Type B pancreatic cell (in vitro differentiated cells): ENCODE measurements at regions not wholly inside any gene's neighbourhood (a gene's known extent, or its start where the extent isn't known, plus 50 kb on each side); places are given as distances from the start of the nearest gene placed in this dataset.

Experiments used
- DNase-seq: peaks from one replicate; pipeline ENCODE4 v3.0.0; 2021; ENCODE audit warnings: mixed read lengths; ENCODE audit not compliant: unreplicated experiment; ENCODE audit errors: extremely low spot score
- H3K27ac Mint-ChIP-seq: 2 replicates; pipeline ENCODE4 v1.8.0; 2021; ENCODE audit warnings: mild to moderate bottlenecking, mixed read lengths
- H3K27me3 Mint-ChIP-seq: 2 replicates; pipeline ENCODE4 v1.8.0; 2021; ENCODE audit warnings: mixed read lengths
- H3K36me3 Mint-ChIP-seq: 2 replicates; pipeline ENCODE4 v1.8.0; 2021; ENCODE audit warnings: mixed read lengths
- H3K4me1 Mint-ChIP-seq: one replicate; pipeline ENCODE4 v1.8.0; 2021; ENCODE audit warnings: mixed read lengths; ENCODE audit not compliant: unreplicated experiment
- H3K4me3 Mint-ChIP-seq: 2 replicates; pipeline ENCODE4 v1.8.0; 2021; ENCODE audit warnings: mild to moderate bottlenecking, mixed read lengths
- H3K9me3 Mint-ChIP-seq: 2 replicates; pipeline ENCODE4 v1.8.0; 2021; ENCODE audit warnings: mixed read lengths
- CTCF ChIP-seq: fragments of 200-600 bp; sonication (generic); conservative IDR thresholded peaks from 2 replicates; pipeline ENCODE4 v1.5.0; 2021; ENCODE audit warnings: antibody characterized with exemption, mild to moderate bottlenecking

DNA sequence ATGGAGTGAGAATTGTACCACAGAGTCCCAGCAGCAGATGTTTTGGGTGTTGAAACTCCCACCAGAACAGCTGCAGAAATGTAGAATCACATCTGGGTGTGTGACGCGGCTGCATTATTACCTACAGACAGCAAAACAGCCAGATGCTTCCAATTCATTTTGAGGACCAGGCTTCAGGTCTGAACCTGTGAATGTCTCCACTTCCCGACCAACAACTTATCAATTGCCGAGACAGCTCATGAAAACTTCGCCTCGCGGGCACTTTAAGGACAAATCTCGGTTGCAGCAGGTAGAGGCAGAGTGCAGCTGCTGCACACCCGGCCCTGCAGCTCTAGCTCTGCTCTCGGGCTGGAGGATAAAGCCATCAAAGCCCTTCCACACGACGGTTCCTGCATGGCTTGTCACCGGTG lies 202.0 kb downstream of the HRH4 start:
- DNase-seq, result no peak
- H3K36me3 Mint-ChIP-seq, result no peaks in the 10 kb centered on the region
- no peak overlapping the region for H3K4me3 Mint-ChIP-seq
- H3K4me1 Mint-ChIP-seq, result peaks cover 5% of the 10 kb centered on the region
- no peak for TF ChIP-seq CTCF
- no peak overlapping the region for H3K27ac Mint-ChIP-seq
- peaks cover 27% of the 10 kb centered on the region for H3K27me3 Mint-ChIP-seq
- no peaks in the 10 kb centered on the region for H3K9me3 Mint-ChIP-seq

- H3K27me3 Mint-ChIP-seq, result peaks cover 27% of the 10 kb centered on the region
- H3K36me3 Mint-ChIP-seq, result no peaks in the 10 kb centered on the region
- H3K4me1 Mint-ChIP-seq, result peaks cover 5% of the 10 kb centered on the region
- H3K27ac Mint-ChIP-seq, result no peak overlapping the region
- H3K9me3 Mint-ChIP-seq, result no peaks in the 10 kb centered on the region
- no peak for TF ChIP-seq CTCF
- no peak for DNase-seq
- H3K4me3 Mint-ChIP-seq, result no peak overlapping the region
These were observed 202.6 kb downstream of the HRH4 start for GRCh38 chr18:24663026-24663425.

DNA sequence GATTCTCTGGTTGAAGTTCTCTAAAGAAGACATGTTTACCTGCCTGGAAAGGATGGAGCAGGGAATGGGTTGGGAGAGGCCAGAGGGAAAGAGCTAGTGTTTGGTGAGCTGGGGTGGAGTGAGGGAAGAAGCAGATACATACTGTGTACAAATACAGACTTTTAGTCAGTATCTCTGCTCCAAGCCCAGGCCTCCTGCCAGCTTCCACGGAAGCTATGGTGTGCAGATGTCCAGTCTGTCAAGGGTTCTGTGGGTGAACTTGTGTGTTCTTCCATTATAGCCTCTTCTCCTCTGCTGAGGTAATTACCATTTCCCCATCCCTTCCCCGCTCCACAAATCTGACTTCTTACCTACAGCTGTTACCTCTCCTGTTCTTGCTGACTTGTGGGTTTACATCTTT lies 208.6 kb downstream of the HRH4 start:
- DNase-seq, result no peak
- TF ChIP-seq CTCF, result no peak
- H3K4me1 Mint-ChIP-seq, result no peaks in the 10 kb centered on the region
- no peaks in the 10 kb centered on the region for H3K9me3 Mint-ChIP-seq
- H3K27me3 Mint-ChIP-seq, result peaks cover 18% of the 10 kb centered on the region
- H3K4me3 Mint-ChIP-seq, result no peak overlapping the region
- H3K36me3 Mint-ChIP-seq, result no peaks in the 10 kb centered on the region
- H3K27ac Mint-ChIP-seq, result no peak overlapping the region

- TF ChIP-seq CTCF, result no peak
- Mint-ChIP-seq H3K4me3 (no peak overlapping the region), H3K9me3 (no peaks in the 10 kb centered on the region), H3K4me1 (no peaks in the 10 kb centered on the region), H3K27ac (no peak overlapping the region), H3K27me3 (peaks cover 13% of the 10 kb centered on the region), H3K36me3 (no peaks in the 10 kb centered on the region)
- no peak for DNase-seq
These were observed 209.1 kb downstream of the HRH4 start for GRCh38 chr18:24669502-24669901.

GRCh38 chr18:24672165-24672941 lies 211.9 kb downstream of the HRH4 start:
- Mint-ChIP-seq H3K27ac (no peak overlapping the region), H3K4me1 (no peaks in the 10 kb centered on the region), H3K36me3 (no peaks in the 10 kb centered on the region), H3K4me3 (no peak overlapping the region), H3K9me3 (no peaks in the 10 kb centered on the region), H3K27me3 (peaks cover 12% of the 10 kb centered on the region)
- DNase-seq, result no peak
- no peak for TF ChIP-seq CTCF
